C4-2B (cell line): ENCODE measurements at regions not wholly inside any gene's neighbourhood (a gene's known extent, or its start where the extent isn't known, plus 50 kb on each side); places are given as distances from the start of the nearest gene placed in this dataset.

Experiments used
- CTCF ChIP-seq: fragments of 450-650 bp; conservative IDR thresholded peaks from 2 replicates; pipeline ENCODE4 v1.5.1; 2017; ENCODE audit warnings: mild to moderate bottlenecking
- ZFX ChIP-seq: fragments of 450-650 bp; IDR thresholded peaks from 2 replicates; pipeline ENCODE4 v1.6.1; 2017

- no peak for TF ChIP-seq CTCF
- no peak for TF ChIP-seq ZFX
Observed at GRCh38 chr2:67806816-67807215, 256.0 kb downstream of the C1D start.
